Upper lobe of right lung (tissue), 1 donor: ENCODE measurements at regions not wholly inside any gene's neighbourhood (a gene's known extent, or its start where the extent isn't known, plus 50 kb on each side); places are given as distances from the start of the nearest gene placed in this dataset.
"Not testable (repeated sequence)": the region's sequence is repeated elsewhere in the genome, so short reads cannot be mapped to it uniquely, and the experiment has no call there.

ENCODE experiments used
- ATAC-seq: fragments of 200-7000 bp; cut with Tn5 transposase; one replicate; pipeline ENCODE4 v1.9.1; 2020; ENCODE audit warnings: mild to moderate bottlenecking, moderate library complexity
- DNase-seq: peaks from one replicate; pipeline ENCODE4 v3.0.0-alpha.2; 2020
- H3K27ac ChIP-seq: fragments of 200-600 bp; one replicate; pipeline ENCODE4 v1.8.0; 2022
- H3K27me3 ChIP-seq: fragments of 200-600 bp; one replicate; pipeline ENCODE4 v1.8.0; 2022; ENCODE audit warnings: mild to moderate bottlenecking
- H3K36me3 ChIP-seq: fragments of 200-600 bp; one replicate; pipeline ENCODE4 v1.8.0; 2022
- H3K4me1 ChIP-seq: fragments of 200-600 bp; one replicate; pipeline ENCODE4 v1.8.0; 2022
- H3K4me3 ChIP-seq: fragments of 200-600 bp; one replicate; pipeline ENCODE4 v1.8.0; 2022; ENCODE audit warnings: mild to moderate bottlenecking
- H3K9me3 ChIP-seq: fragments of 200-600 bp; one replicate; pipeline ENCODE4 v1.8.0; 2022
- intact Hi-C: fragments of 100-400 bp; cut with DNase I; formaldehyde crosslinking; loops from one replicate; pipeline ENCODE4 v1.11.0; 2022
- TF ChIP-seq, protein P1 (sequence below): fragments of 200-600 bp; IDR thresholded peaks from one replicate; pipeline ENCODE4 v1.8.0; 2022; ENCODE audit warnings: antibody characterized with exemption
- donor health status: DM: no; HTN: yes; CAD: no; lungs with severe emphysema.

DNA sequence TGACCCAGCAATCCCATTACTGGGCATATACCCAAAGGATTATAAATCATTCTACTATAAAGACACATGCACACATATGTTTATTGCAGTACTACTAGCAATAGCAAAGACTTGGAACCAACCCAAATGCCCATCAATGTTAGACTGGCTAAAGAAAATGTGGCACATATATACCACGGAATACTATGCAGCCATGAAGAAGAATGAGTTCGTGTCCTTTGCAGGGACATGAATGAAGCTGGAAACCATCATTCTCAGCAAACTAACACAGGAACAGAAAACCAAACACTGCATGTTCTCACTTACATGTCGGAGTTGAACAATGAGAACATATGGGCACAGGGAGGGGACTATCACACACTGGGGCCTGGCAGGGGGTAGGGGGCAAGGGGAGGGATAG lies 183.0 kb downstream of the HACE1 start:
- H3K36me3 ChIP-seq, H3K27me3 ChIP-seq, H3K4me1 ChIP-seq, H3K27ac ChIP-seq, intact Hi-C loops, ATAC-seq, H3K9me3 ChIP-seq, DNase-seq, H3K4me3 ChIP-seq: not testable (repeated sequence)

DNA sequence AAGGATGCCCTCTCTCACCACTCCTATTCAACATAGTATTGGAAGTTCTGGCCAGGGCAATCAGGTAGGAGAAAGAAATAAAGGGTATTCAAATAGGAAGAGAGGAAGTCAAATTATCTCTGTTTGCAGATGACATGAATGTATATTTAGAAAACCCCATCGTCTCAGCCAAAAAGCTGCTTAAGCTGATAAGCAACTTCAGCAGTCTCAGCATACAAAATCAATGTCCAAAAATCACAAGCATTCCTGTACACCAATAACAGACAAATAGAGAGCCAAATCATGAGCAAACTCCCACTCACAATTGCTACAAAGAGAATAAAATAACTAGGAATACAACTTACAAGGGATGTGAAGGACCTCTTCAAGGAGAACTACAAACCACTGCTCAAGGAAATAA lies 184.6 kb downstream of the HACE1 start:
- H3K9me3 ChIP-seq, ATAC-seq, H3K4me1 ChIP-seq, intact Hi-C loops, H3K27ac ChIP-seq, H3K36me3 ChIP-seq, H3K4me3 ChIP-seq, DNase-seq, H3K27me3 ChIP-seq: not testable (repeated sequence)

DNA sequence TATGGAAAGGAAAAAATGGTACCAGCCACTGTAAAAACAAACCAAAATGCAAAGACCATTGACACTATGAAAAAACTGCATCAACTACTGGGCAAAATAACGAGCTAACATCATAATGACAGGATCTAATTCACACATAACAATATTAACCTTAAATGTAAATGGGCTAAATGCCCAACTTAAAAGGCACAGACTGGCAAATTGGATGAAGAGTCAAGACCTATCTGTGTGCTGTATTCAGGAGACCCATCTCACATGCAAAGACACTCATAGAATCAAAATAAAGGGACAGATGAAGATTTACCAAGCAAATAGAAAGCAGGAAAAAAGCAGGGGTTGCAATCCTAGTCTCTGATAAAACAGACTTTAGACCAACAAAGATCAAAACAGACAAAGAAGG lies 186.6 kb downstream of the HACE1 start:
- H3K4me1 ChIP-seq, H3K4me3 ChIP-seq, H3K27ac ChIP-seq, ATAC-seq, H3K36me3 ChIP-seq, H3K9me3 ChIP-seq, DNase-seq, intact Hi-C loops, H3K27me3 ChIP-seq: not testable (repeated sequence)

DNA sequence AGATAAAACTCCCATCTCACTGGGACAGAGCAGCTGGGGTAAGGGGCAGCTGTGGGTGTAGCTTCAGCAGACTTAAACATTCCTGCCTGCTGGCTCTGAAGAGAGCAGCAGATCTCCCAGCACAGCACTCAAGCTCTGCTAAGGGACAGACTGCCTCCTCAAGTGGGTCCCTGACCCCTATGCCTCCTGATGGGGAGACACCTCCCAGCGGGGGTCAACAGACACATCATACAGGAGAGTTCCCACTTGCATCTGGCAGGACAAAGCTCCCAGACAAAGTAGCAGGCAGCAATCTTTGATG lies 188.2 kb downstream of the HACE1 start:
- H3K9me3 ChIP-seq, intact Hi-C loops, H3K4me1 ChIP-seq, H3K36me3 ChIP-seq, ATAC-seq, DNase-seq, H3K4me3 ChIP-seq, H3K27ac ChIP-seq, H3K27me3 ChIP-seq: not testable (repeated sequence)

DNA sequence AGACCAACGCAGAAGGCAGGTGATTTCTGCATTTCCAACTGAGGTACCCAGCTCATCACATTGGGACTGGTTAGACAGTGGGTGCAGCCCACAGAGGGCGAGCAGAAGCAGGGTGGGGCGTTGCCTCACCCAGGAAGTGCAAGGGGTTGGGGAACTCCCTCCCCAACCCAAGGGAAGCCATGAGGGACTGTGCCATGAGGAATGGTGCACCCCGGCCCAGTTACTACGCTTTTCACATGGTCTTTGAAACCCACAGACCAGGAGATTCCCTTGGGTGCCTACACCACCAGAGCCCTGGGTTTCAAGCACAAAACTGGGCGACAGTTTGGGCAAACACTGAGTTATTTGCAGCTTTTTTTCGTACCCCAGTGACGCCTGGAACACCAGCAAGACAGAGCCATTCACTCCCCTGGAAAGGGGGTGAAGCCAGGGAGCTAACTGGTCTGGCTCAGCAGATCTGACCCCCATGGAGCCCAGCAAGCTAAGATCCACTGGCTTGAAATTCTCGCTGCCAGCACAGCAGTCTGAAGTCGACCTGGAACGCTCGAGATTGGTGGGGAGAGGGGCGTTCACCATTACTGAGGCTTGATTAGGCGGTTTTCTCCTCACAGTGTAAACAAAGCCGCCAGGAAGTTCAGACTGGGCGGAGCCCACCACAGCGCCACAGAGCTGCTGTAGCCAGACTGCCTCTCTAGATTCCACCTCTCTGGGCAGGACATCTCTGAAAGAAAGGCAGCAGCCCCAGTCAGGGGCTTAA lies 188.7 kb downstream of the HACE1 start:
- H3K27me3 ChIP-seq, DNase-seq, H3K9me3 ChIP-seq, ATAC-seq, H3K4me1 ChIP-seq, intact Hi-C loops, H3K36me3 ChIP-seq, H3K27ac ChIP-seq, H3K4me3 ChIP-seq: not testable (repeated sequence)

DNA sequence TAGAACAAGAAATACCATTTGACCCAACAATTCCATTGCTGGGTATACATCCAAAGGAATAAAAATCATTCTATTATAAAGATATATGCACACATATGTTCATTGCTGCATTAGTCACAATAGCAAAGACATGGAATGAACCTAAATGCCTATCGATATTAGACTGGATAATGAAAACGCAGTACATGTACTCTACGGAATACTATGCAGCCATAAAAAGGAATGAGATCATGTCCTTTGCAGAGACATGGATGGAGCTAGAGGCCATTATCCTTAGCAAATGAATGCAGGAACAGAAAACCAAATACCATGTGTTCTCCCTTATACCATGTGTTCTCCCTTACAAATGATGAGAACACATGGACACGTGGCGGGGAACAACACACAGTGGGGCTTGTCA lies 190.2 kb downstream of the HACE1 start:
- TF ChIP-seq, protein P1, sequence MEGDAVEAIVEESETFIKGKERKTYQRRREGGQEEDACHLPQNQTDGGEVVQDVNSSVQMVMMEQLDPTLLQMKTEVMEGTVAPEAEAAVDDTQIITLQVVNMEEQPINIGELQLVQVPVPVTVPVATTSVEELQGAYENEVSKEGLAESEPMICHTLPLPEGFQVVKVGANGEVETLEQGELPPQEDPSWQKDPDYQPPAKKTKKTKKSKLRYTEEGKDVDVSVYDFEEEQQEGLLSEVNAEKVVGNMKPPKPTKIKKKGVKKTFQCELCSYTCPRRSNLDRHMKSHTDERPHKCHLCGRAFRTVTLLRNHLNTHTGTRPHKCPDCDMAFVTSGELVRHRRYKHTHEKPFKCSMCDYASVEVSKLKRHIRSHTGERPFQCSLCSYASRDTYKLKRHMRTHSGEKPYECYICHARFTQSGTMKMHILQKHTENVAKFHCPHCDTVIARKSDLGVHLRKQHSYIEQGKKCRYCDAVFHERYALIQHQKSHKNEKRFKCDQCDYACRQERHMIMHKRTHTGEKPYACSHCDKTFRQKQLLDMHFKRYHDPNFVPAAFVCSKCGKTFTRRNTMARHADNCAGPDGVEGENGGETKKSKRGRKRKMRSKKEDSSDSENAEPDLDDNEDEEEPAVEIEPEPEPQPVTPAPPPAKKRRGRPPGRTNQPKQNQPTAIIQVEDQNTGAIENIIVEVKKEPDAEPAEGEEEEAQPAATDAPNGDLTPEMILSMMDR = no peak
- DNase-seq (no peak), ATAC-seq (no peak)
- no peaks in the 10 kb centered on the region for H3K27me3 ChIP-seq
- H3K4me3 ChIP-seq = no peak overlapping the region
- intact Hi-C loops = no loop called here
- H3K9me3 ChIP-seq = no peaks in the 10 kb centered on the region
- no peaks in the 10 kb centered on the region for H3K4me1 ChIP-seq
- no peaks in the 10 kb centered on the region for H3K36me3 ChIP-seq
- no peak overlapping the region for H3K27ac ChIP-seq

DNA sequence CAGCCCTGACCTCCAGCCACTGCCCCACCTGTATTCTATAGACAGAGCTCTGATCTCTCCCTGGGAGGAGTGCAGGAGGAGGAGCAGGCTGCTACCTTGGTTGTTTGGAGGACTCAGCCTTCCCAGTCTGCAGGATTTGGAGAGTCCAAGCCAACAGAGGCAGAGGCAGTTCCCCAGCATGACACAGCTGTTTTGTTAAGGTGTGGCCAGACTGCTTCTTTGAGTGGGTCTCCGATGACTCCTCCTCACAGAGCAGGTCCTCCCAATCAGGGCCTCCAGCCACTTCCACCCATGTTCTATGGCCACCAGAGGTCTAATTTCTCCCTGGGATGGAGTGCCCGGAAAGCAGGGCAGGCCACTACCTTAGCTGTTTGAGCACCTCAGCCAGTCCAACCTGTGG lies 203.5 kb downstream of the HACE1 start:
- Histone ChIP-seq H3K9me3 (no peaks in the 10 kb centered on the region), H3K4me1 (no peaks in the 10 kb centered on the region), H3K27ac (no peak overlapping the region), H3K27me3 (no peaks in the 10 kb centered on the region), H3K4me3 (no peak overlapping the region), H3K36me3 (no peaks in the 10 kb centered on the region)
- DNase-seq (no peak), ATAC-seq (no peak)
- intact Hi-C loops = no loop called here
- TF ChIP-seq, protein P1 = no peak

DNA sequence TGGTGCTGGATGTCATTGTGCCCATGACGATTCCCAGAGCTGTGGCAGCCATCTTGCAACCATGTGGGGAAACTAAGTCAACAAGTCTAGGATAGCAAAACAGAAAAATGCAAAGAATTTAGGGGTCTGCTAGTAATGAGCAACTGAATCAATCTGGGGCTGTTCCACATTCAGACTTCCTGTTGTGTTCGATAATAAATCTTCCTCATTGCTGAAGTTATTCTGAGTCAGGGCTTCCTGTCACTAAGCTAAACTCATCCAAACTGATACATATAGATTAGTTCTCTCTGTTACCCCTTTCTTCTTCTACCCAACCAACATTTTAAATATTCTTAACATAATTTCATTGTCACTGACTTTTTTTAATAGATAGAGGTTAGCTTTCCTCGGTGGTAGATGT lies 205.9 kb downstream of the HACE1 start:
- Histone ChIP-seq H3K27me3 (no peaks in the 10 kb centered on the region), H3K36me3 (no peaks in the 10 kb centered on the region), H3K27ac (no peak overlapping the region), H3K4me3 (no peak overlapping the region), H3K4me1 (no peaks in the 10 kb centered on the region), H3K9me3 (no peaks in the 10 kb centered on the region)
- TF ChIP-seq, protein P1 = no peak
- ATAC-seq = no peak
- DNase-seq = no peak
- intact Hi-C loops = no loop called here
